ENCODE measurements at regions not wholly inside any gene's neighbourhood (a gene's known extent, or its start where the extent isn't known, plus 50 kb on each side); places are given as distances from the start of the nearest gene placed in this dataset.
"Not testable (repeated sequence)": the region's sequence is repeated elsewhere in the genome, so short reads cannot be mapped to it uniquely, and the experiment has no call there.

- no peak for DNase-seq
These were observed 1002.8 kb upstream of the CELF2 start for GRCh38 chr10:10014846-10015245.

GRCh38 chr10:10017716-10018115 lies 1000.0 kb upstream of the CELF2 start:
- no peak for DNase-seq

GRCh38 chr10:10020945-10021344 lies 996.7 kb upstream of the CELF2 start:
- no peak for DNase-seq

- no peak for DNase-seq
These were observed 984.7 kb upstream of the CELF2 start for GRCh38 chr10:10032991-10033390.

- no peak for DNase-seq
These were observed 979.3 kb upstream of the CELF2 start for GRCh38 chr10:10038348-10038747.

GRCh38 chr10:10039595-10039994 lies 978.1 kb upstream of the CELF2 start:
- no peak for DNase-seq

GRCh38 chr10:10043083-10043482 lies 974.6 kb upstream of the CELF2 start:
- DNase-seq = no peak

- DNase-seq = no peak
These were observed 972.5 kb upstream of the CELF2 start for GRCh38 chr10:10044922-10045764.

- DNase-seq = no peak
These were observed 972.0 kb upstream of the CELF2 start for GRCh38 chr10:10045765-10046028.

- no peak for DNase-seq
These were observed 970.2 kb upstream of the CELF2 start for GRCh38 chr10:10047426-10047825.

GRCh38 chr10:10053051-10053450 lies 964.6 kb upstream of the CELF2 start:
- DNase-seq = no peak

- DNase-seq = no peak
These were observed 963.2 kb upstream of the CELF2 start for GRCh38 chr10:10054466-10054865.

- DNase-seq = no peak
These were observed 961.8 kb upstream of the CELF2 start for GRCh38 chr10:10055656-10056442.

GRCh38 chr10:10056961-10057360 lies 960.7 kb upstream of the CELF2 start:
- no peak for DNase-seq

GRCh38 chr10:10067644-10068043 lies 950.0 kb upstream of the CELF2 start:
- no peak for DNase-seq

- DNase-seq = not testable (repeated sequence)
These were observed 942.8 kb upstream of the CELF2 start for GRCh38 chr10:10074847-10075246.

GRCh38 chr10:10078446-10078845 lies 939.2 kb upstream of the CELF2 start:
- no peak for DNase-seq

- no peak for DNase-seq
These were observed 925.1 kb upstream of the CELF2 start for GRCh38 chr10:10092581-10092980.

GRCh38 chr10:10093021-10093420 lies 924.7 kb upstream of the CELF2 start:
- DNase-seq = no peak

- no peak for DNase-seq
These were observed 923.0 kb upstream of the CELF2 start for GRCh38 chr10:10094691-10095090.

- DNase-seq = no peak
These were observed 921.4 kb upstream of the CELF2 start for GRCh38 chr10:10096296-10096695.

GRCh38 chr10:10096898-10097297 lies 920.8 kb upstream of the CELF2 start:
- DNase-seq = no peak

- DNase-seq = no peak
These were observed 916.6 kb upstream of the CELF2 start for GRCh38 chr10:10101106-10101505.

GRCh38 chr10:10110844-10111490 lies 906.7 kb upstream of the CELF2 start:
- no peak for DNase-seq
